ENCODE measurements at regions not wholly inside any gene's neighbourhood (a gene's known extent, or its start where the extent isn't known, plus 50 kb on each side); places are given as distances from the start of the nearest gene placed in this dataset.
"Not testable (repeated sequence)": the region's sequence is repeated elsewhere in the genome, so short reads cannot be mapped to it uniquely, and the experiment has no call there.

DNA sequence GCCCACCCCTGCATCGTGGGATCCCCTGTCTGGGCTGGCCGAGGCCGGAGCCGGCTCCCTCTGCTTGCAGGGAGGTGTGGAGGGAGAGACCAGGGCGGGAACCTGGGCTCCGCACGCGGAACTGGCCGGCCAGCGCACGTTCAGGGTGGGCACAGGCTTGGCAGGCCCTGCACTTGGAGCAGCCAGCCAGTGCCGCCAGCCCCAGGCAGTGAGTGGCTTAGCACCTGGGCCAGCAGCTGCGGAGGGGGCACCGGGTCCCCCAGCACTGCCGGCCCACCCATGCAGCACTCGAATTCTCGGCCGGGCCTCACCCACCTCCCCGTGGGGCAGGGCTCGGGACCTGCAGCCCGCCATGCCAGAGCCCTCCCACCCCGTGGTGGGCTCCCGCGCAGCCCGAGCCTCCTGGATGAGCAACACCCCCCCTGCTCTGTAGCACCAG is 422.6 kb downstream of the AMY1C start:
- no peak for DNase-seq

DNA sequence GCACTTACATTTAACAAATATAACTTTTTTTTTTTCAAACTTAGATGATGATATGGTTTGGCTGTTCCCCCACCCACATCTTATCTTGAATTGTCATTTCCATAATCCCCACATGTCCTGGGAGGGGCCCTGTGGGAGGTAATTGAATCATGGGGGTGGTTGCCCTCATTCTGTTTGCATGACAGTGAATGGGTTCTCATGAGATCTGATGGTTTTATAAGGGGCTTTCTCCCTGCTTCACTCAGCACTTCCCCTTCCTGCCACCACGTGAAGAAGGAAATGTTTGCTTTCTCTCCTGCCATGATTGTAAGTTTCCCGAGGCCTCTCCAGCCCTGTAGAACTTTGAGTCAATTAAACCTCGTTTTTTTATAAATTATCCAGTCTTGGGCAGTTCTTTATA is 432.6 kb downstream of the AMY1C start:
- no peak for DNase-seq

DNA sequence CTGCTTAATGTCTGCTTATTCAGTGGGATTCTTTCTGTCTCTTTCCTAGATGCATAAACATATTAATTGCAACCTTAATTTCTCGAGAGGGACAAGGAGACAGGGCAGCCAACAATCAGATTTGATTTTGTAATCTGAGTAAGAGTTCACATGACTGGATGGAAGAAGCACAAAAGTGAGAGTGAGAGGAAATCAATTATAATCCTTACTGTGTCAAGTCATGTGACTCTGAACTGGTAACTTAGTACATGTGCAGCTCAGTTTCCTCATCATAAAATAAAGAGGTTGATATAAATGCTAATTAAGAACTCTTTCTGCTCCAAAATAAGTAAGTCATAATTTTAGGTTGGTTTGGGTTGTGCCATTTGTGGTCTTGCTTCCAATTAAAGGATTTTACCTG is 439.5 kb downstream of the AMY1C start:
- DNase-seq = no peak

DNA sequence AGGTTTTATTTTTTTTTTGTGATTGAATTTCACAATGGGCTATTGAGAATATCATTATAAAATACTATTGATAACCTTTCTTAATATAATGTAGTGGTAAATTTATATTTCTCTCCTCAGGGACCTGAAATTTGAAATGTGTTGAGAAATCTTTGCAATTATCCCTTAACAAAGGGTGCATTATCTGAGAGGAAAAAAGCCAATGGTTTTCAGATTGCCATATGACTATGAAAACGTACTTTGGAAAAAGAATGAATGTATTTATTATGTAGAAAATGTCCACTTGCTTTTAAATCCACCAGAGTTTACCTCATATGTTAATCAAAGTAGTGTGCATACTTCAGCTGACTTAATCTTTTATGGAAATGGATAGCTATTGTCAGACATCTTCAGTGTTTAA is 441.1 kb downstream of the AMY1C start:
- DNase-seq = no peak

DNA sequence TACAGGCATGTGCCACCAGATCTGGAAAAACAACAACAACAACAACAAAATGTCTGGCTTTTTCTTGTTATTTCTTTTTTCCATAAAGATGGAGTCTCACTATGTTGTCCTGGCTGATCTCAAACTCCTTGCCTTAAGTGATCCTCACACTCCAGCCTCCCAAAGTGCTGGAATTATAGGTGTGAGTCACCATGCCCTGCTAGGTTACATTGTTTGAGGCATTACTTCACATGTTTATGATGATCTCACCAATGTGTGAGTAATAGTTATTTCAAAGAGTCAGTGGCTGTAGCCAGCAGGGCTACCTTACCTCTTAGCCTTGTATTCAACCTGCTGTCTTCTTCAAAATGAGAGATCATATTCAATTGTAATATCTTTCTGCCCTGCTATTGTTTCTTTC is 445.7 kb downstream of the AMY1C start:
- DNase-seq = no peak

DNA sequence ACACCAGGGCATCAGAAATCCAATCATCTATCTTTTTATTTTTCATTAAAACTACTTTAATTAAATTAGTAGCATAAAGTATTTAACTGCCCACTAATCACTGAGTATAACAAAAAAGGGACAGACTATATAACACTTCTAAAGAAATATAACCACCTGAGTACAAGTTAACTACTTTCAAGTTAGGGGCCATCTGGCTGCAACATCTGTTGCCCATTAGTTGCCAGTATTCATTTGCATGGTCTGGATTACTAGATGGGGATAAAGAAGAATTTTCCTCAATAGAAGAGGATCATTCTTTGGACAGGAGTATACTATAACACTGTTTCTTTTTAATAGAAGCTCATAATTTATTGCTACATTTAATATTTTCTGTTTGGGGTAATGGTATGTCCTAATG is 446.4 kb downstream of the AMY1C start:
- DNase-seq = peak in 1 of 2 experiments; percentile 58

DNA sequence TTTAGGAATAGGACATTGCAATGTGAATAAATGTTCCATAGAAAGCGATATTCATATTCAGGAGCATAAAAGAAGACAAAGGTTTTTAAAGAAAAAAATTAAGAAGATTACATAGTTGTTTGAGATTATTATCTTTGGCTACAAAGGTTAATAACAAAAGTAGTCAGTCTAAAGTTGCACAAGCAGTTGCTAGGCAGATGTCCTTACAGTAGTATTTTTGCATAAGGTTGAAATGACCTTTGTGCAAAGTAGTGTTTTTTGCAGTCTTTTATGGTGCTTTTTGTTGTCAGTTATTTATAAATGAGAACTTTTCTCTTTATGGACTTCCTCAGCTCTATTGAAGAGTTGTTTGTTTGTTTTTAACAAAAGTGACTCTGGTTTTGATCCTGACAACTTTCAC is 447.8 kb downstream of the AMY1C start:
- no peak for DNase-seq

DNA sequence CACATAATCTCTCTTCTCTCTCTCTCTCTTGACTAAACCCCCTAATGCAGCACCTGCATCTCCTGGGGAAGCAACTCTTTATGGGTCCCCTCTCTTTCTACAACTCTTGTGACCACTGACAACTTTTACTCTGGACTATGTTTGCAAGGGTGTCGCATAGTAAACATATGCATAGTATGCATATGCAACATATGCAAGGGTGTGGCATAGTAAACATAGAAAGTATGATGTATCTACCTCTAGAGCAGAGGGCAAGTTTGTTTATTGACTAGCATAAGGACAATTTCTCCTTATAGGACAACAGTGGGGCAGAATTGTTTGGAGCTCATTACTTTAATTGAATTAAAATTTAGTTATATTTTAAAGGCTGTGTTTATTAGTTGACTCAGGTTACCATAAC is 462.5 kb downstream of the AMY1C start:
- no peak for DNase-seq

DNA sequence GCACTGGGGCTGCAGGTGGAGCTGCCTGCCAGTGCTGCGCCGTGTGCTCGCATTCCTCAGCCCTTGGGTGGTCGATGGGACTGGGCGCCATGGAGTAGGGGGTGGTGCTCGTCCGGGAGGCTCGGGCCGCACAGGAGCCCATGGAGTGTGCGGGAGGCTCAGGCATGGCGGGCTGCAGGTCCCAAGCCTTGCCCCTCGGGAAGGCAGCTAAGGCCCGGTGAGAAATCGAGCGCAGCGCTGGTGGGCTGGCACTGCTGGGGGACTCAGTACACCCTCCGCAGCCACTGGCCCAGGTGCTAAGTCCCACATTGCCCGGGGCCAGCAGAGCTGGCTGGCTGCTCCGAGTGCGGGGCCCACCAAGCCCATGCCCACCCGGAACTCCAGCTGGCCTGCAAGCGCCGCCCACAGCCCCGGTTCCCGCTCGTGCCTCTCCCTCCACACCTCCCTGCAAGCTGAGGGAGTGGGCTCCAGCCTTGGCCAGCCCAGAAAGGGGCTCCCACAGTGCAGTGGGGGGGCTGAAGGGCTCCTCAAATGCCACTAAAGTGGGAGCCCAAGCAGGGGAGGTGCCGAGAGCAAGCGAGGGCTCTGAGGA is 467.8 kb downstream of the AMY1C start:
- not testable (repeated sequence) for DNase-seq

DNA sequence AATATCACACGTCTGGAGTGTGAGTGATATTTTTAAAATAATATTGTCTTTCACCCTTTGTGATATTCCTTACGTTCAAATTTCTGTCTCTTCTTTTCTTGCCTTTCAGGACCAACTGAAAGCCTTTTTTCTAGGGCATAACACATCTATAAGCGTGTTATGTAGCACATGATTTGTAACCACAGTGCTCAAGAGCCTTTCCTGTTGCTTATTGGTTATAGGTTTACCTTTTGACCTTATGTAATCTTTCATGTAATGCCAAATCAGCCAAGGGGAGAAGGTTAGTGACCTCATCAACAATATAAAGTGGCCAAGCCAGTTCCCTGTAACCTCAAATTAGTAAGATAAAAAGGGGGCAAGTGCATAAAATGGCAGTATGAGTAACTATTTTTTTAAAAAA is 480.2 kb downstream of the AMY1C start:
- DNase-seq = no peak

DNA sequence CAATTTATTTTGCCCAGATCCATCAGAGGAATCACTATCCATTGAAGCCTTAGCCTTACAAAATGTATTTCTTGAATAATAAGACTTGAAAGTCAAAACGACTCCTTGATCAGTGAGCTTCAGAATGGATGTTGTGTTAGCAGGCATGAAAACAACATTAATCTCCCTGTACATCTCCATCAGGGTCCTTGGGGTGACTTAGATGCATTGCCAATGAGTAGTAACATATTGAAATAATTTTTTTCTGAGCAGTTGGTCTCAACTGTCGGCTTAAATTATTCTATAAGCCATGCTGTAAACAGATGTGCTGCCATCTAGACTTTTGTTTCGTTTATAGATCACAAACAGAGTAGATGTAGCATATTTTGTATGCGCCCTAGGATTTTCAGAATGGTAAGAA is 482.0 kb downstream of the AMY1C start:
- no peak for DNase-seq

DNA sequence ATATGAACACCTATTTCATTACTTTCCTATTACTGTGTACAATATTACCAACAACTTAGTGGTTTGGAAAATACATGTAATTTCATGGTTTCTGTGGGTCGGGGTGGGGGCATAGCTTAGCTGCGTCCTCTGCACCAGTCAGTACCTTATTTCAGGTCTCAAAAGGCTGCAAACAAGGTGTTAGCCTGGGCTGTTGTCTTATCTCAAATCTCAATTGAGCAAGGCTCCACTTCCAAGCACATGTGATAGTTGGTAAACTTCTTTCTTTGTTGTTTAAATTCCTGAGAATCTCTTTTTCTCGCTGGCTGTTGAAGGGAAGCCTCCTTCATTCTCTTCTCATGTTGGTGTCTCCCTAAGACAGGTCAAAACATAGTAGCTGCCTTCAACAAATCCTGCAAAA is 485.4 kb downstream of the AMY1C start:
- no peak for DNase-seq

DNA sequence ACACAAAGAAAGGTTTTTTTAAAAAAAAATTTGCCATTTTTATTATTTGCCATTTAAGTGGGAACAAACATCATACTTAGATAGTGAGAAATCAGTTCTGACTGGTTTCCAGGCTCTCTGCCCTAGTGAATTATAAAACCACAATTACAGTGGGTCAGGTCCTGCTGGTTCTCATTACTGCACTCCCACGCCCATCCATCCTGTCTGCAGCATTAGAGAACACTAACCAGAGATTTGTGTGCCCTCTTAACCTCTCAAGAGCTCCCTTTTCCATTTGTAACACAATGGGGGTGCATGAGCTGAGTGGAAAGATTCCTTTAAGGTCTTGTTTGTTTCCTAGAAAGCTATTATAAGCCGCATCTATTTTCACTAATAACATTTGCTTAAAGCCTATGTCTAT is 489.3 kb downstream of the AMY1C start:
- DNase-seq = no peak

DNA sequence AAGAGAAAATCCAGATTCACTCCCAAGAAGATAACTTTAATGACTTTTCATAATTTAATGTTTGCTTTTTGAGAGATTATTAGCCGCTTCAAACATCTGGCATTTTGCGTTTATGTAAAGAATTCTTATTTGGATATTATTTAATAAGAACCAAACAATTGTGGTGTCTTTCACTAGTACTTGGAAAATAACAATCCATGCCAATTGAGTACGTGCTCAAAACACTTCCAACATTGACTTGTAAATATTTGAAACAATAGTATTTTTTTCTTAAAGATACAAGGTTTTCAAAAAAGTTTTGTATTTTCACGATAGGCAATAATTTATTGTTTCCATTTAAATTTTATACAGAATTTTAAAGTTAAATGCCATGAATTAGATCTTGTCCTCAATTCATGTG is 498.7 kb downstream of the AMY1C start:
- no peak for DNase-seq

DNA sequence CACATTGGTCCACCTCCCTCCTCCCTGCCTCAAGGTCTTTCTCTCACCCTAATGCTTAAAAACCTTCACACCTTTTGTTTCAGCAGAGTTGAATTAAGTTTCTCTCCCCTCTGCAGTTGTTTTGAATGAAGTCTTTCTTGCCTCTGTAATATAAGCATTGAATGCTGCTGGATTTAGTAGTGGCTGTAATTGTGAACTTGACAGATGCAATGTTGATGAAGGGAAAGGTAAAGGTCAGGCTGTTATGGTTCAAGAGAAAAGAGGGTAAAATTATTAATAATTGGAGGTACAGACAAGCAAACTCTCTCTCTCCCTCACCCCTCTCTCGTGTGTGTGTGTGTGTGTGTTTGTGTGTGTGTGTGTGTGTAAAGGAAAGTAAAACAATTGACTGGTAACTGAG is 509.8 kb downstream of the AMY1C start:
- no peak for DNase-seq

DNA sequence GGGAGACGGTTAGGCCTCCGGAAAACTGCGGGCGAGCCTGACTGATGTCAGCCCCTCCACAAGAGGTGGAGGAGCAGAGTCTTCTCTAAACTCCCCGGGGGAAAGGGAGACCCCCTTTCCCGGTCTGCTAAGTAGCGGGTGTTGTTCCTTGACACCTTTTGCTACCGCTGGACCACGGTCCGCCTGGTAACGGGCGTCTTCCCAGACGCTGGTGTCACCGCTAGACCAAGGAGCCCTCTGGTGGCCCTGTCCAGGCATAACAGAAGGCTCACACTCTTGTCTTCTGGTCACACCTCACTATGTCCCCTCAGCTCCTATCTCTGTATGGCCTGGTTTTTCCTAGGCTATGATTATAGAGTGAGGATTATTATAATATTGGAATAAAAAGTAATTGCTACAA is 513.4 kb downstream of the AMY1C start:
- DNase-seq = not testable (repeated sequence)

DNA sequence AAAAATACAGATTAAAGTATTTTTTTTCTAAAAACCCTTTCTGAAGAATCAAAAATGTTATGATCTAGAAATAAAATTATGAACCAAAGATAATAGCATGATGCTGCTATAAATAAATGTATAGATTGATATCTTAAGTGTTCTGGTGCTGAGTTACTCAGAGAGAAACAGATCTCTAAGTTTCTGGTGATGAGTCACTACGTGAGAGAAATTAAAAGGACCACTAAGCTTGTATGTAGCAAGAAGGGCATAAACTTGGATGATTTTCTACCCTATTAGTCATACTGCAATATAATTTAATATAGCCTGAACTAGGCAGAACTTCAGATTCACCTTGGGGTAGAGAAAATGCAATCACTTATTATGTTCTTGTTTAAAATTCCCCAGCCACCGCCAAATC is 514.8 kb downstream of the AMY1C start:
- DNase-seq = no peak

DNA sequence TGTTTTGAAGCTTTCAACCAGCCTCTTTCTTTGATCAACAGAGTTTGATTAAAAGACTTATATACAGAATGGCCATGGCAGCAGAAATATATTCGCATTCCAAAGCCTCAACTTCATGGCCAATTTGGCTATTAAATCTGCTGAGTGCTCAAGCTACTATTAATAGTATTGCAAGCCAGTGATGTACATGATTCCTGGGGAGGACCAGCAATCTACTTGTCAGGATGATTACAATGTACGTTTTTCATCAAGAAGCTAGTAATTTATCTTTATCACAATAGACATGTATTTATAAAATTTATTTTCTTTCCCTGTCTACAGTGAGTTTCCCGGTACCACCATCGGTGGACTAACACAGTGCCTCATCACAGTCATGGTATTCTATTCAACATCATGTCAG is 515.5 kb downstream of the AMY1C start:
- DNase-seq = no peak

DNA sequence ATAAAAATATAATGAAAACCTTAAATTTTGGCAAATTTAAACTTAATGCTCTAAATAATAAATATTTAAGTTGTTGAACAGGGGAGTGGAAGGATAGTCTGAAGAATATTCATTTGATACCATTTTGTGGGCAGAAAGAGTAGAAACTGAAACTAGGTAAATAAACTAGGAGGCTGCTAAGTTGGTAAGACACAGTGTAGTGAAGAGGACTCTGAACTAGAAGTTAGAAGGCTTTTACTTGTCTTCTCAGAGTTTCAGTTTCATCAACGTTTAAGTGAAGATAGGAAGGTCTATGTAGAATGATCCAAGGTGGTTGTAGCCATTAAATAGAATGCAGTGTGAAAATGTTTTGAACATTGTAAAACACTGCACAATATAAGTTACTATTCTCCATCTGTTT is 516.9 kb downstream of the AMY1C start:
- DNase-seq = no peak

DNA sequence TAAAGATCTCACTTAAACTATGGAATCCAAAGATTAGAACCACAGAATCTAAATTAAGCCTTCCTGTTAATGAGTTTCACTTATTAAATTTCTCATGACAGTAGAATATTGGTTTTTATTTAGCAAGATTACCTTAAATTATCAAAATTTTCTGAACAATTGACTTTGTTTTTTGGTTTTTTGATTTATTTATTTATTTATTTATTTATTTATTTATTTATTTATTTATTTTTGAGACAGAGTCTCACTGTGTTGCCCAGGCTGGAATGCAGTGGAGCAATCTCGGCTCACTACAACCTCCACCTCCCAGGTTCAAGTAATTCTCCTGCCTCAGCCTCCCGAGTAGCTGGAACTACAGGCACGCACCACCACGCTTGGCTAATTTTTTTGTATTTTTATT is 538.6 kb downstream of the AMY1C start:
- DNase-seq = not testable (repeated sequence)

DNA sequence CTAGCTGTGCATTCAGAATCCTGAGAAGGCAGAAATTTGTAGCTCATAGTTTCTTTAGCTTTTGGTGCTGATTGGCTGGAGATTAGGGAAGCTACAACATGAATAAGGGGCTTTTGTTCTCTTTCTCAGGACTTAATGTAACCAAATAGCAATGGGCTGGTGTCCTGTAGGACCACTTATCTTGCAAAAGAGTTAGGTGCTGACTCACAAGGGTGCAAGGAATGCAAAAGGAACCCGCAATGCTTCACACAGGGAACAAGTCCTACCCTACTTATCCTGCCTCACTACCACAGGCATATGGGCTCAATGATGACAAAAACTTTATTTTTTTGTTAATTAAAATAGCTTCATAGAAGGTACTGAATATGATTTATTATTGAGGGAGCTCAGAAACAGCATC is 541.5 kb downstream of the AMY1C start:
- DNase-seq = no peak

DNA sequence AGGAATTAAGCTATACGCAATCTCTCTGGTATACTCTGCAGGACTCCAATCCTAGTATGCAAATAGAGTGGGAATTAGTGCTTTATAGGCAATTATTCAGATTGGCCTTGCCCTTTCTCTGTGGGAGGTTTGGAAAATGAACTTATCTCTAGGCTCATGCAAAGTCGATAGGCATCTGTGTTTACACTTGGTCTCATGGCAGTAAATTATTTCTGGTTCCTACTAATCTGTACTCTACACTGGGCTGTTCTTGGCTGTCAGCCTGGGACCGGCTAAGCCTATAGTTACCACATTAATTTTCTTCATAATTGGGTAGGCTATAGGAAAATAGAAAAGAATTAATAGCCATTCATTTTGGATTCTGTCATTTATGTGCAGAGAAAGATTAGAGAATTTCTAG is 544.6 kb downstream of the AMY1C start:
- peak; percentile 21 to 26 for DNase-seq

DNA sequence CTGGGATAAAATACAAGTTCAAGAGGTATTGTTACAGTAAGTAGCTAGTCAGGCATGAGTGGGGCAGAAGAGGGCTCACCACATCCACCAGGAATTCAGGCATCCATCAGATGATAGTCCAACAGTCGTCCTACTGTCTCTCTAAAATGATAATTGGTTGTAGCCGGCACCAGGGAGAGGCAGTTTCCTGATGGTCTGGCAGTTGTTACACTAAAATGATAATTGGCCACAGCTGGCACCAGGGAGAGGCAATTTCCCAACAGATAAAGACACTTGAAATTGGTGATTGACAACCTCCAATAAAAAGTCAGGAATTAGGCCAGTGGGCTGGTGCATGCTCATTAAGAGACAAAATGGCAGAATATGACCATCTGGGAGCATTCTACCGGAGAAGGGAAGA is 545.8 kb downstream of the AMY1C start:
- DNase-seq = peak in 1 of 2 experiments; percentile 7

DNA sequence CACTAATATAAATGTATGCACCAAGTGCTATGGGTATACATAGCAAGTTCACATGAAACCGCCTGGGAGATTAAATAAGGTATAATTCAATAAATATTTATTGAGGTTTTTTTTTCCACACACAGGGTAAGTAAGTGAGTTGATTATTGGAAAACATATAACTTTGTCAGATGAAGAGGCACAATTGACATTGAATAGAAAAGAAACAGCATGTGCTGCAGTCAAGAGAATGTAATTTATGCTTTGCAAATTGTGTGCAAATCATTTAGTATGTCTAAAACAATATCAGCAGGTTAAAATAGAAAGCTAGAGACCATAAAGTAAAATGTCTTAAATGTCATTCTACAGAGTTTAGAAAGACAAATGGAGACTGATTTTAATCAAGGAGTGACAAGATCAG is 560.0 kb downstream of the AMY1C start:
- no peak for DNase-seq

DNA sequence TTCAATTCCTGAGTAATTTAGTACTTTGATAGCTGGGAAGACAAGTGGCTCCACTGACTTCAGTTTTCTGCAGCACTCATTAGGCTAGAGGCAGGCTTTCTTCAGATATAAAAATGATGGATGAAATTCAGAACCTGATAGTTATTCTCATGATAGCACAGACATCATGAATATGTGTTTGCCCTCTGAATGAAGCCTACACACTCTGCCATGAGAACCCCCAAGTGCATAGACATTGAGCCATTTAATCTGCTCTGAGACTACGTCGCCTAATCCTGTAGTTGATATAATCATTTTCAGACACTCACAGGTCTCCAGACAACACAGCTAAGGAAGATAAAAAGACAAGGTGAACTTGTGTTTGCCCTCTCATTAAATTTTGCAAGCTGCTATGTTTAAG is 566.1 kb downstream of the AMY1C start:
- no peak for DNase-seq

DNA sequence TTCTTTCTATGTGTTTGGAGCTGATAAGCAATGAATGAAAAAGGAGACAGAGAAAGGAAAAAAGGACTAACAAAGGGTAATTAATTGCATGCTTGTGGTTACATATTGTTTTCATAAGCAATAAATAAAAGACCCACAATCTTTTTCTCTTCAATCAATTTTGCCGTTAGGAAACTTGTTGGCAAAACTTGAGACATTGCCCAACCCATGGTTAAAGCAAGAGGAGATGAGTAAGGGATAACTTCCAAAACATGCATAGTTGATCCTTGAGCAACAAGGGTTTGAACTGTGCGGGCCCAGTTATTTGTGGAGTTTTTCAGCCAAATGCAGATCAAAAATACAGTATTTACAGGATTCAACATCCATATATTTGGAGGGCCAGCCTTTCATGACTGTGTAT is 572.4 kb downstream of the AMY1C start:
- DNase-seq = no peak

All from NCI-H446 (cell line).